T-helper 1 cell (primary cell): ENCODE measurements at regions not wholly inside any gene's neighbourhood (a gene's known extent, or its start where the extent isn't known, plus 50 kb on each side); places are given as distances from the start of the nearest gene placed in this dataset.

Source experiments
- DNase-seq, 5 donors: peaks; one replicate each; pipeline ENCODE4 v3.0.0-alpha.2; 2012 to 2020

DNA sequence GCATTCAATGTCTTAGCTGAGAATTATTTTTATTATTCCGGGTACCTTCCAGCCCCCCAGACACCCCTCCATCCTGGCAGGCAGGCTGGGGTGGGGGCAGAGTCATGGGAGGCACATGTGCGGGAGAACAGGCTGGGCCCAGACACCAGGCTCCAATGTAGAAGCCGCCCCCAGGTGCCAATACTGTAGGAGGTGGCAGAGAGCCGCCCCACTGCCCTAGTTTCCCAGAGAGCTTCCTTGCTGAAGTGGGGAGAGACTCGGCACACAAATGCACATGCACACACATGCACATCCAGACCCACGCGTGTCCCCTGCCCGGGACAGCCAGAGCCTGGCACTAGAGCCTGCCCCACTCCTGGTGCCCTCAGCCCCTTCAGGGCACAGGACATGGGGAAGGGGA, 98.4 kb upstream of the LINGO1 start:
- DNase-seq: no peak

DNA sequence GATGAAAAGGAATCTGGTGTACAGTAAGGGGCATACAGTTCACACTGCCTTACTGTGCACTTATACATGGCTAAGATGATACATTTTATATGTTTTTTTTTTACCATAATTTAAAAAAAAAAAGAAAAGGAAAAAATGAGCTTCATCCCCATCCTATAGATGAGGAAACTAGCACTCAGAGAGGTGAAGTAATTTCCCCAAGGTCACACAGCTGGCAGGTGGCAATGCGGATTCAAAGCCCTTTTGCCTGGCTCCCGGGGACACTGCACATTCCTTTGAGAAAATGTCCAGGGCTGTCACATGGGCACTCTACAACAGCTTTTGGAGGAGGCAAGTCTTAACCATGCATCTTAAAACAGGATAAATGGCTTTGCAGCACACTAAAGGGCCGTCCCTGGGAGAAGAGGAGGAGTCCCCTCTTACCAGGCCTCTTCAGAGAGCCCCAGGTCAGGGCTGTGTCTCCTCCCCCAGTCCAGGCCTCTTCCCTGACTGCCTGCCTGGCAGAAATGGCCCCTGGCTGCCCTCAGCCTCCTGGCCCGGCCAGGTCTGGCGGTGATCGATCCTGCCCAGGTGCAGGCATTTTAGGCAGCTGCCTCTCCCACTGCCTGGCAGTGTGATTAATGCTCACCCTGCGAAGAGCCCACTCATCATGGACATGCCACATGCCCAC, 95.1 kb upstream of the LINGO1 start:
- DNase-seq: no peak

DNA sequence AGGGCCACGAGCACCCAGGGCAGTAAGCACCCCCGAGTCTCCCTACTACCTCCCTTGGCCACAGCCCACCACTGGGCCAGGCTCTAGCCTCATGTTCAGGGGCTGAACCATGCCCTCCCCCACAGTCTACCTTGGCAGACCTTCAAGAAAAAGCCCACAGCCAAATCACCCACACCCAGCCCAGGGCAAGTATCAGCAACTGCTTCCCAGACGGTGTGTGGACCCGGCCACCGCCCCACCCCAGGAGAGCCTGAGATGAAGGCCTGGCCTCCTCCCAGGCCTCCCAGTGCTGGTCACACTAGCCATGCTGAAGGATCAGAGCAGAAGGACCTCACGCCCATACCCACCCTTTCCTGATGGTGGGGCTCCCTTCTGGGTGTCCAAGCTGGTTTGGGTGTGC, 92.0 kb upstream of the LINGO1 start:
- no peak for DNase-seq

DNA sequence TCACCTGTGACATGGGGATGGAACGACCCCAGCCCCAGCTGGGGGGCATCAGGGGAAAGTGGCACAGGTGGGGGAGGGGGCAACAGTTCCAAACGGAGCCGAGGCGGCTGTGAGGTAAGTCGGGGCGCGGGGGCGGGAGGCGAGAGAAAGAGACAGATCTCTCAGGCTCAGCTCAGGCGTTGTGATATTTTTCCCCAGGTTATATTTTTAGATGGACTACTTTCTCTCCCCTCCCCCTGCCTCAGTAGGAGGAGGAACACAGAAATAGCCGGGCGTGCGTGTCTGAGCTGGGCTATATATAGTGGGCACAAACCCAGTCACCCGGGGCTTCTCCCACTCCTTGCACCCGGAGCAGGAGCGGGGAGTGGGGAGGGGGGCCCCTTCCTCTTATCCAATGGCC, 91.0 kb upstream of the LINGO1 start:
- no peak for DNase-seq

DNA sequence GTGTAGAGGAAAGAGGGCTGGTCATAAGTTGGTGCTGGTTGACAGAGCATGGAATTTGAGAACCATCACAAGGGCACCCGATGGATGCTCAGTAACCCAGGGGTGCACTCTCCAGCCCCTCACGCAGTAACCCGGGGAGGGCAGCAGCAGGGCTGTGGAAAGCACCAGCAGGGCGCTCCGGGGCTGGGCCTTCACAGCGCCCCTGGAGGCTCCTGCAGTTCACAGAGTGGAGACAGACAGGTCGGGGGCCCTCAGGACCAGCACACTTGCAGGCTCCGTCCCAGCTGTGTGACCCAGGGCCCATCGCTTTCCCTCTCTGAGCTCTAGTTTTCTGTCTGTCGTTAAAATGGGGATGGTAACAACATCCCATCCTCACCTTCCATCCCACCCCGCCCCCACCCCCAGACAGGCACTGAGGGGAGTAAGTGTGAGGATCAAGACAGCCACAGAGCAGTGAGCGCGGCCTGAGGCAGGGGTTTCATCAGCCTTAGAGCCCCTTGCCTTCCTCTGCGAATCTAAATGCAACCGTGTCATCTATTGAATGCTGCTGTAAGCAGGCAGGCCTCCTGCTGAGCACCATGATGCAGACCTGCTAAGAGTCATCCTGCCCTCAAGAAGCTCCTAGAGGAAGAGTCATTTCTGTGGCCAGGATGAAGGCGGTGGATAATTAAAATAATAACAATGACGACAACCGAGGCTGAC, 90.2 kb upstream of the LINGO1 start:
- no peak for DNase-seq

DNA sequence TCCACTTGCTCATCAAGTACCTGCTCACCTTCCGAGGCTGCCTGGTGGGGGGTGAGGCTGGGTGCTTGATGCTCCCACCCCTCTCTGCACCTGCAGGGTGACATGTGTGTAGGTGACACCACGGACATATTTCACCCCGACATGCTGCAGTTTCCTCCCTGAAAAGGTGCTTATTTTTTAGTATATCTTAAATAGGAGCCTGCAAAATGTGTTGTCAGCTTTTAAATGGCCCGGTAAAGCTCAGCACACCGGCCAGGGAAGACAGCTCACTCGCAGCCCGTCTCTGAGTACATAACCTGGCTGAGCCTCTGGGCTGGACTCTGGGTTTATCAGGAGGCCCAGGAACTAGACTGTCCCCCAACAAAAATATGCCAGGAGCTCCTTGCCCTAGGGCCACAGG, 89.3 kb upstream of the LINGO1 start:
- DNase-seq: no peak

DNA sequence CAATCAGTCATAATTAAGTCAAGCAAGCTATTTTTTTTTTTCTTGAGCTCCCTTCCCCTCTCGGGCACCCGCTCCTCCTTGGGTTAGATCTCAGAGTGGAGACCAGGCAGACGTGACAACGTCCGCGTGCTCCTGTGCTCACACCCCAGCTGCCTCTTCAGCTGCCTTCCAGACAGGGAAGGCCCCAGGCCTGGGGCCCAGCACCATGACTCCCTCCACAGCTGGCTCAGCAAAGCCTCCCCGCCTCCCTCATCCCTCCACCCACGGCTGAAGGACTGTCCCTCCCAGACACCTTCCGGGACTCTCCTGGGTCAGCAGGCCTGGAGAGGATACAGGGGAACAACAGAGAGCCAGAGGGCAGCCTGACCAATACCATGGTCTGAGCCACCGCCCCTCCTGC, 87.9 kb upstream of the LINGO1 start:
- no peak for DNase-seq

DNA sequence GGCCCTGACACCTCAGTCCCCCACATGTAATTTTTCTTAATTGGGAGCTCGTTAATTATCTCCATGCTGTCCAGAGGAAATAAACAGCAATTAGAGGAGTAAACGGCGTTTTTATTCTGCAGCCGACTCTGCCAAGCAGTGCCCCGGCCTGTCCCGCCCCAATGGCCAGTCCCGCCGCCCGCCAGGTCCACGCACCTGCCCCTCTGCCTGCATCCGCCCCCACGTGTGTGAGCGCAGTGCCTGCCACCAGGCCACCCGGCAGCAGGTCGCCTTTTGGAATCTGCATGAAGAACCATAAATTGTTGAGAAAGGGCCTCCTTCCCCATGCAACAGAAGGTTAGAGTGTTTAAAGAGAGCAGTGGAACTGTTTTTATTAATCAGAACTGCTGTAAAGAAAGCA, 87.5 kb upstream of the LINGO1 start:
- no peak for DNase-seq

DNA sequence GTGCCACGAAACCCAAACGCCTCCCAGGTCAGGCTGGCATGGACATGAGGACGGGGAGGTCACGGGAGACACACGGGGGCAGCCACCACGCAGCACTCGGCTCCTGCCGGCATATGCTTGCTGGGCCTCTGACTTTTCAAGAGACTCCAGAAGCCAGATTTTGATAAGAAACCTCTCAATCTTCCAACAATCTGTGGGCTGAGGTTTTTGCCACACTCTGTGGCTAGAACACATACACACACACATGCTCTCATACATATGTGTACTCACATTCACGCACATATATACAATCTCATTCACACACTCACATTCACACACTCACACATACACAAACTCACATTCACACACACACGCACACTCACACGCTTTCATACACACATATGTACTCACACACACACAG, 86.7 kb upstream of the LINGO1 start:
- no peak for DNase-seq

DNA sequence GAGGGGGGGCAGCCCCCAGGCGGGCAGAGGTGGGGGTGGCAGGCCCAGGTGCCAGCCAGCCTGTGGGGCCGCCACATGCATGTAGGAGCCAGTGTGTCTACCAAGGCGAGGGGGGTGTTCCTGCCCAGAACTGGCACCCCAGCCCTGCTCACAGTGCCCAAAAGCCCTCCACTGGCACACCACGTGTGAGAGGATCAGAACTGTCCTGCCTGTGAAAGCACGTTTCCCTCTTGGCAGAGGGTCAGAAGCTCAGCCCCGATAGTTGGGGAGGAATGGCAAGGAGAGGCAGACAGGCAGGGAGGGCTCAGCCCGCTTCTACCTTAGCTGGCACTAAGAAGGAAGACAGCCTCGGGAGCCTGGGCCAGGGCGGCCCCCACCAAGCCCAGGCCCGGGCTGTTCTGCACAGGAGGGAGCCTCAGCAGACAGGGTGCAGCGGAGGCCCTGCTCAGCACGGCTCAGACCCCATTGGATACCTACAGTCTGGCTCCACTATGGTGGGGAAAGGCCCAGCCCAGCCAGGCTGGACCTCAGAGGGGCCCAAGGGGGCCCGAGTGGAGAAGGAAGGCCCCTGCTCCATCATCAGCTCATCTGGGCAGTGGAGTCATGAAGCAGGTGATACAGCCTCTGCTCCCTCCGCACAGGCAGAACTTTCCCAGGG, 84.8 kb upstream of the LINGO1 start:
- DNase-seq: no peak

DNA sequence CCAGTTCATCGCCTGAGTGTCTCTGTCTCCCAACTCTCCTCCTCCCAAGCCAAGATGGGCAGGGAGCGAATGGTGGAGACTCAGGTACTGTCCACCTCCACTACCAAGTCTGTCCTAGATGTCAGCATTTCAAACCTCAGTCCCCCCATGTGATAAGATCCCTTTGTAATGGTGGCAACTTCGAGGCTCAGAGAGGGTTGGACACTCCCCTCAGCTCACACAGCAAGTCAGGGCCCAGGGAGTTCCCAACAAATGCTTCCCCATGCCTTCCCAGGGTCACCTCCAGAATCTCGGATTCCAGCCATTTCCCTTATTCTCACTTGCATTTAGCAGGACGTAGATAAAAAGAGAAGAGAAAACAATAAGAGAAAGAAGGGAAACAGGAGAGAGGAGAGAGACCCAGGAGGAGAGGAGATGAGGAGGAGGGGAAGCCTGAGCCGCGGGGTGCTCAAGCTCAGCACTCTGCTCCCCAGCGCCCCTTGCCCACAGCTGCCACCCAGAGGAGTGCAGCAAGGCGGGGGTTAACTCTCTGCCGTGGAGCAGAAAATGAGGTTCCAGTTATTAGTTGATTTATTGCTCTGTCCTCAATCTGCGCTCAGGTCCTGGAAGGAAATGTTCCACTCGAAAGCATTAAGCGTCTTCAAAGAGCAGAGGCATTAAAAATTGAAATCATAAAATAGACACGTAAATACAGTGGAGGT, 84.1 kb upstream of the LINGO1 start:
- no peak for DNase-seq

DNA sequence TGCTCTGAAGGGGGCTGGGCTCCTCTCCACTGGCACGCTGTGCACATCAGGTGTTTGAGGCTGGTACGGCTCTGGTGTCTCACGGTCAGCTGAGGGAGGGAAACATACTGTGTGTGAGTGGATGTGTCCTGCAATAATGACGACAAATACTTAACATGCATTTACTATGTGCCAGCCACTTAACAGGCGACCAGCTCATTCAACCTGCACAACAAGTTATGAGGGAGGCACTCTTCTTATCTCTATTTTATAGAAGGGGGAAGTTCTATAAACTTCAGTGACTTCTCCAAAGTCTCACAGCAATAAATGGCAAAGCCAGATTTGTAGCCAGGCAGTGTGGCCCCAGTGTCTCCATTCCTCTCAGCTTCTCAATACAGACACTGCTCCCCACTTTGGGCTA, 83.1 kb upstream of the LINGO1 start:
- DNase-seq: no peak

DNA sequence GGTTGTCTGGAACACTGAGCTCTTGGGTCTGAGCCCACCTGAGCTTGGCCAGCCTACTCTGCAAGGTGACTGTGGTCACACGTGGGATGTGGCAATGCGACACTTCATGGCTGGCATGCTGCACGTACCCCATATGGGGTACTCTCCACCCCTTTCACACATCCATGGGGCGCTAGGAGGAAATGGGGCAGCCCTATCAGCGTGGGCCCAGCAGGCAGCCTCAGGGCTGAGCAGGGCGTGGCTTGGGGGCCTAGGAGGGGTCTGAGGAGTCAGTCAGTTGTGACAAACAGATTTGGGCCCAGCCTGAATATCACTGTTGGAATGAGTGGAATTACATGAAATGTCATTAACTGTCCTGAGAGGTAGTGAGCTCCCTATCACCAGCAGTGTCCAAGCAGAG, 82.3 kb upstream of the LINGO1 start:
- no peak for DNase-seq

DNA sequence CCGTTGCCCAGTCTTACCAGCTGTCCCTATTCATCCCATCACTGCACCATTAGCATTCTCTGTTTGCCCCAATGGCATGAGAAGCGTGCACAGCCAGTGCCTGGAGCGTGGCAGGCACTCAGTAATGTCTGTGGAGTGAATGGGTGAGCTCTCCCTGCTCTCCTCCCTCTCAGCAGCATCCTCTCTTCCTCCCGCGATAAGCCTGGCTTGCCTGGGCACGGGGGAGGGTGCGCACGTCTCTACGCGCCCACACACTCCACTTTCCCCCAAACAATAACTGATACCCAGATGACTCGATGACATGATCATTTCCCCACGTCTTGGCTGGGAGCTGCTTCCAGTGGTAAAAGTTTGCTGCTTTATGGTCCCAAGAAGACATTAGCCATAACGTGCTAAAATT, 81.8 kb upstream of the LINGO1 start:
- DNase-seq: no peak

DNA sequence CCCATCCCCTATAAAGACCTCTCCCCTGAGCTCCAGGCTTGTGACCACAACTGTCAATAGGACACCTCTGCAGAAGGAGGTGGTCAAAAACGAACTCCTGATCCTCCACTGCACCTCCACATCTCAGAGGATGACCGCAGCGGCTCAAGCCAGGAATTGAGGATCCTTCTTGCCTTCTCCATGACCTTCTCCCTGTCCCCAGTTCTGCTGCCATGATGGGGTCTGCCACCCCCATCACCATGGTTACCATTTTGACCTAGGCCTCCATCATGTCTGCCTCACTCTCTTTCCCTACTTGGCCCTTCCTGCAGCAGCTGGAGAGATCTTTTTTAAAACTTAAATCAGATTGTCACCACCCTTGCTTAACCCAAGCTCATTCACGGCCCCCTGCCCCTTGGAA, 81.3 kb upstream of the LINGO1 start:
- no peak for DNase-seq

DNA sequence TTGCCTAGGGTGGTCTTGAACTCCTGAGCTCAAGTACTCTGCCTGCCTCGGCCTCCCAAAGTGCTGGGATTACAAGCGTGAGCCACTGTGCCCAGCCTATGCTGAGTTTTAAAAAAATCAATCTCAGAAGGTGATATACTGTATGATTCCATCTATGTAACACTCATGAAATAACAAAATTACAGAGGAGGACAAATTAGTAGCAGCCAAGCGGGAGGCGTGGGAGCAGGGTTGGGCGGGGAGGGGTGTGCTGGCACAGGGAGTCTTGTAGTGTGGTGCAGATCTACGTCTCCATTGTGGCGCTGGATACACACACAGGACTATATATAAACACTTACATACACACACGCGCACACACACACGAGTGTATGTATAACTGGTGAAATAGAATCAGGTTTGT, 80.6 kb upstream of the LINGO1 start:
- no peak for DNase-seq

DNA sequence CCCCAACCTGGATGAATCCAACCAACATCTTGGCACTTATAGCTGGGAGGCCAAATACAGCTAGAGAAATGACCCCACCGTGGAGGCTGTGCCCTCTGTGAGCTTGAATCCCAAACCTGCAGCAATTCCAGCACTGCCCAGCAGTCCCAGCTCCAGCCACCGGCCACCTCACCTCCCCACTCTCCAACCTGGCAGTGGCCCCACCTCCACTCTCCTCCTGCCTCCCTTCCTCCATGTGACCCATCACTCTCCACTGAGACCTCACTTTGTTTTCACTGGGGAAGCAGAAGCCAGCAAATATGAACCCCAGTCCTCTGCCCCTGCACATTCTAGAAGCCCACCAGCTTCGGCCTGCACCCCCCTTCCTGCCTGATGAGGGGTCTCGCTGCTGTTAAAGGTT, 79.7 kb upstream of the LINGO1 start:
- DNase-seq: no peak

DNA sequence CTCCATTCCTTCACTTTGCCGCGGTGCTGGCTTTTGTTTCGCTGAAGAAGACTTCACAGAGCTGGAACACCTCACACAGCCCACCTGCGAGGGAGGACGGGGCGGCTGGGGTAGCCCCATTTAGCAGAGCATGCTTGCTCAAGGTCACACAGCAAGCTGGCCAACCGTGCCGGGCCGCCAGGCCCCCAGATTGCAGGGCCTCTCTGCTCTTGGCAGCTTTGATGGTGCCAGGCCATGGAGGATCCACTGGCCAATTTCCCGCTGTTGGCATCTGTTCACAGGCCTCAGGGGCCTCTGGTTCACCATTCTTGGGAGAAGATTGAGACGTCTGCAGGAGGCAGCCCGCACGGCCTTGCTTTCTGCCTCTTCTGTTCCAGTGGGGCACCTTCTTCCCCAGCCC, 77.9 kb upstream of the LINGO1 start:
- no peak for DNase-seq

DNA sequence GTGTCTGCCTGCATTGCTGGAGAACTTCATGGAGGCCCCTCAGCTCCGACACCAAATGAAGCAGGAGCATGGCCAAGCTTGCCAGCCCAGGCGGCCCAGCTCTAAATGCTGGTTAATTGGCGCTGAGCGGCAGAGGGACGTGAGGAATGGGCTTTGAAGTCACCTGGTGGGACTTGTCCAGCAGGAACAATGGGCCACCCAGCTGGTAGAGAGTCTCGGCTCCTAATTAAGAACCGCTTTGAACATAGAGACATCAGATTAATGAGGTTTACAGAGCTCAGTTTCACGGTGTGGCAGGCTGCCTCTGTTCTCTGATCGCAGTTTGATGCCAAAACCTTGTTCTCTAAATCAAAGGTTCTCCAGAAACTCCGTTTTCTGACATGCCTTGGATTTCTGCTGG, 77.5 kb upstream of the LINGO1 start:
- no peak for DNase-seq

DNA sequence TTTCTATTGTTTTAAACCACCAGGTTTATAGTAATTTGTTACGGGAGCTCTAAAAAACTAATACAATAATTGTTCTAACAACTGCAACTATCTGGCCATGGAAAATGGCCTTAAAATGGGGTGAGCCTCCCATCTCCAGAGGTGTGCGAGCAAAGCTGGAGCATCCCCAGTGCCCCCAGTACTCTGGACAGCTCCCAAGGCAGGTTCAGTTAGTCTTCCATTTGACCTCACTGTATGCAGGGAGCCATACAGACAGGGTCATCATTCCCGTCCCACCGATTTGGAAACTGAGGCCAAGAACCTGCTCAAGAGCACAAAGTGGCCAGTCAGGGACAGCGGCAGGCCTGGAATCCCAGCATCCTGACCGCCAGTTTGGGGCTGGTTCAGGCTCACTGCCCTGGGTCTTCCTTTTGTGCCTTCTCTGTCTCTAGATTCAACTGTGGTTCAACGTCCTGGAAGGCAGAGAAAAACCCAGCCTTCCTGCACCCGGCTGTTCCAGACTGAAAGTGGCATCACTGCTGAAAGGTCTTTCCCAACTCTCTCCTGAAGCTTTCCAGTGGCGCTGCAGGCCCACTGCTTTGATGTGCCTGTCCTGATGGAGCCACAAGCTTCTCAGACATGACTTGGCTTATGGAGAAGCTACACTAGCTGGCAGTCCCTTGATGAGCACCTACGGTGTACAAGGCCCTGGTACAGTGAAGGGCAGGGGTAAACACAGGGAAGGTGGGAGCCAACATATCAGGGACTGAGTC, 76.6 kb upstream of the LINGO1 start:
- no peak for DNase-seq

DNA sequence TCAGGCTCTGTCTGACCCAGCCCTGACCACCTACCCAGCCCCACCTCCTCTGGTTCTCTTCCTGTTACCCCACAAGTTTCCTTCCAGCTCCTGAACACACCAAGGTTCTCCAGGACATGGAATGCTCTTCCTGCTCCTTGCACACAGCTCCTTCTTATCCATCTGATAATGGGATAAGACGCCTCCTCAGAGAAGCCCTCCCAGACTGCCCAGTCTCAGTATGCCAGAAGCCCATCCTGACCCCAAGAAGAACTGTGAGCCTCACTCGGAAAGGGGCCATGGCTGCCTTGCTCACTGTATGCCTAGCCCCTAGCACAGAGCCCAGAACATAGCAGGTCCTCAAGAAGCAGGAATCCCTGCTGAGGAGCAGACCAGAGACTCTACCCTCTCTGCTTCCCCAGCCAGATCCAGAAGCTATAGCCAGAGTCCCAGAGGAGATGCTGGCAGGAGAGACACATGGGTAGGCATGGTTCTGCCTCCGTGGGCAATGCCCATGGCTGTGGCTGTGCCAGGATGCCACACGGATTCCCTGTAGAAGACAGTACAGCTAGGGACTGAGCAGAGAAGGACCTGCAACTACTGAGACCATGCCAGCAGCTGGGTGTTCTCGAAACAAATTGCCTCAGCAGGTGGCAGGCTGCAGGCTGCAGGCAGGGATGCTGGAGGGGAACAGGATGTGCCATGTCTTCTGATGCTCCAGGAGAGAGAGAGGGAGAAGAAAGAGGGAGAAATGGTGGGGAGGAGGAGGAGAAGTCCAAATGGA, 74.0 kb upstream of the LINGO1 start:
- DNase-seq: no peak
